Spleen (tissue), 11 donors: ENCODE measurements at regions not wholly inside any gene's neighbourhood (a gene's known extent, or its start where the extent isn't known, plus 50 kb on each side); places are given as distances from the start of the nearest gene placed in this dataset.

Experiments used
- DNase-seq: peaks from one replicate; pipeline ENCODE4 v3.0.0-alpha.2; 2020
- H3K27ac ChIP-seq, 8 donors: fragments of 200-600 bp; sonication (generic) in 7 of 8; 1 replicate in 4 of 8; 2 replicates in 4 of 8; pipeline versions ENCODE4 v1.5.0 to v1.8.0; 2016 to 2021; ENCODE audit warnings: inconsistent platforms in 4 of 8, mild to moderate bottlenecking in 4 of 8, moderate library complexity in 1 of 8
- H3K27me3 ChIP-seq, 7 donors: fragments of 200-600 bp; sonication (generic) in 6 of 7; replicated peaks in 1 of 7; 1 replicate in 4 of 7; 2 replicates in 3 of 7; pipeline versions ENCODE4 v1.5.0 to v1.8.0; 2016 to 2021; ENCODE audit warnings: inconsistent platforms in 3 of 7, mild to moderate bottlenecking in 1 of 7
- H3K36me3 ChIP-seq, 6 donors: fragments of 200-600 bp; sonication (generic) in 5 of 6; 1 replicate in 4 of 6; 2 replicates in 2 of 6; pipeline versions ENCODE4 v1.5.0 to v1.8.0; 2016 to 2021; ENCODE audit warnings: inconsistent platforms in 2 of 6
- H3K4me1 ChIP-seq, 6 donors: fragments of 200-600 bp; sonication (generic) in 5 of 6; 1 replicate in 3 of 6; 2 replicates in 3 of 6; pipeline versions ENCODE4 v1.5.0 to v1.8.0; 2016 to 2021; ENCODE audit warnings: inconsistent platforms in 3 of 6
- H3K4me3 ChIP-seq, 8 donors: fragments of 200-600 bp; sonication (generic) in 7 of 8; 1 replicate in 4 of 8; 2 replicates in 4 of 8; pipeline versions ENCODE4 v1.5.0 to v1.8.0; 2016 to 2021; ENCODE audit warnings: inconsistent platforms in 4 of 8, mild to moderate bottlenecking in 4 of 8, moderate library complexity in 2 of 8
- H3K9me3 ChIP-seq, 8 donors: fragments of 200-600 bp; sonication (generic) in 7 of 8; 1 replicate in 4 of 8; 2 replicates in 4 of 8; pipeline versions ENCODE4 v1.5.0 to v1.8.0; 2016 to 2021; ENCODE audit warnings: inconsistent platforms in 4 of 8
- CTCF ChIP-seq, 11 experiments: fragments of 200-600 bp in 7 of 11; fragments of 450-650 bp in 4 of 11; sonication (generic) in 4 of 11; IDR thresholded peaks in 8 of 11; conservative IDR thresholded peaks in 3 of 11; 1 replicate in 7 of 11; 2 replicates in 4 of 11; pipeline versions ENCODE4 v1.4.0 to v1.8.0; 2016 to 2021; ENCODE audit warnings: antibody characterized with exemption in 11 of 11, inconsistent platforms in 4 of 11, mild to moderate bottlenecking in 1 of 11
- POLR2A ChIP-seq, 3 donors: fragments of 450-650 bp; IDR thresholded peaks; one replicate each; pipeline ENCODE4 v1.5.1; 2017; ENCODE audit warnings: antibody characterized with exemption in 3 of 3, mild to moderate bottlenecking in 1 of 3
- POLR2AphosphoS5 ChIP-seq, 3 donors: sonication (generic); formaldehyde crosslinking; IDR thresholded peaks; one replicate each; pipeline ENCODE4 v1.5.1; 2017; ENCODE audit warnings: antibody characterized with exemption in 3 of 3
- WGBS, 5 donors: extraction: QIAGEN DNeasy Blood & Tissue Kit in 3 of 5; methylation state at CpG; one replicate each; pipeline versions ENCODE4 v1.1.5 to v1.1.7; 2013 to 2018; 5-methylcytosine and 5-hydroxymethylcytosine counted together
- intact Hi-C: fragments of 100-400 bp; cut with DNase I; formaldehyde crosslinking; loops from one replicate; pipeline ENCODE4 v1.15.0; 2023; ENCODE audit warnings: low total_unique reads
- small RNA-seq, 4 donors: library from RNA; depleted of rRNA; stranded (forward); fragments of <200 nt; gene quantifications; one replicate each; pipeline ENCODE3, GENCODE V24; 2016
- donor health status: healthy with polysubstance abuse.
- donor health status: DM: no; HTN: no; CAD: no; lungs with moderate emphysema.
- donor health status: DM: no; HTN: no; CAD: no.
- donor health status: Bipolar disorder and iron deficiency.
- donor health status: healthy.
- donor health status: DM: no; HTN: no; CAD: no.
- donor health status: DM: yes; HTN: yes; CAD: no.

GRCh38 chr4:30667919-30668318 lies 52.2 kb upstream of the PCDH7 start:
- DNase-seq, result no peak
- H3K27ac ChIP-seq, result no peak overlapping the region
- WGBS, 5 donors, result 71 to 86% (median 78%) methylated on average over 3 of the region's 3 CpGs

GRCh38 chr4:30670206-30670605 lies 50.0 kb upstream of the PCDH7 start:
- H3K36me3 ChIP-seq, result no peaks in the 10 kb centered on the region
- intact Hi-C loops, result no loop called here
- no peak overlapping the region for H3K4me3 ChIP-seq
- H3K9me3 ChIP-seq, result no peaks in the 10 kb centered on the region
- 62 to 83% (median 73%) methylated on average over 3 of the region's 3 CpGs for WGBS, 5 donors
- no peak overlapping the region for H3K27ac ChIP-seq
- no peaks in the 10 kb centered on the region for H3K27me3 ChIP-seq
- no peak for DNase-seq
- no peaks in the 10 kb centered on the region for H3K4me1 ChIP-seq
- TF ChIP-seq CTCF (IDR thresholded peaks at IDR 0.05 in 8 of 11, conservative IDR thresholded peaks at IDR 0.05 in 3 of 11) (no peak), POLR2A (IDR thresholded peaks at IDR 0.05) (no peak), POLR2AphosphoS5 (IDR thresholded peaks at IDR 0.05) (no peak)

More at GRCh38 chr4:30667919-30668318, 52.2 kb upstream of the PCDH7 start:
- no peak for TF ChIP-seq POLR2AphosphoS5 (IDR thresholded peaks at IDR 0.05)
- no peak for TF ChIP-seq POLR2A (IDR thresholded peaks at IDR 0.05)
- TF ChIP-seq CTCF (IDR thresholded peaks at IDR 0.05 in 8 of 11, conservative IDR thresholded peaks at IDR 0.05 in 3 of 11), result no peak
- Histone ChIP-seq H3K27me3 (no peaks in the 10 kb centered on the region), H3K9me3 (no peaks in the 10 kb centered on the region), H3K4me3 (no peak overlapping the region), H3K4me1 (no peaks in the 10 kb centered on the region), H3K36me3 (no peaks in the 10 kb centered on the region)
- intact Hi-C loops, result no loop called here

Small RNA genes lying in the stretch of these regions (small RNA-seq; reads per million reads assigned to genes)
- gene AC097510.1, result 0 reads per million in 4 donors
